ENCODE measurements at regions not wholly inside any gene's neighbourhood (a gene's known extent, or its start where the extent isn't known, plus 50 kb on each side); places are given as distances from the start of the nearest gene placed in this dataset.

DNA sequence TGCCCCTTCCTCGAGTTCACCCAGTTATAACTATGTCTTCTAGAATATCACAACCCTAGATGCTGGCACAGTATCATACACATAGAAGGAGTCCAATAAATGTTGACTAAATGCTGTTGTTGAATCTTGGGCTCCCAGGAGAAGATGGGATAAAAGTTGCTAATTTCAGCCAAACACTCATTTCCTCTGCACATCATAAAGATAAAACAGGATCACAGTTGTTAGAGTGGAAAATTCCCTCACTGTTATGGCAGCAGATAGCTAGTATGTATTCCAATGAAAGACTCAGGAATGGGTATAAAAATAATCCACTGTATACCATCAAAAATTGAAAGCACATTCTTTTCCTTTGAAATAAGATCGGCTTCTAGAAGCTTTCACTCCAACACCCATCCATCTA is 294.9 kb upstream of the TSHZ2 start:
- DNase-seq (ENCODE audit: low read depth, low spot score), result no peak
- CTCF ChIA-PET, result no interaction called here
- no peaks in the 10 kb centered on the region for H3K27me3 ChIP-seq (ENCODE audit: control insufficient read depth, insufficient read depth, low read length)
- TF ChIP-seq, protein P1, sequence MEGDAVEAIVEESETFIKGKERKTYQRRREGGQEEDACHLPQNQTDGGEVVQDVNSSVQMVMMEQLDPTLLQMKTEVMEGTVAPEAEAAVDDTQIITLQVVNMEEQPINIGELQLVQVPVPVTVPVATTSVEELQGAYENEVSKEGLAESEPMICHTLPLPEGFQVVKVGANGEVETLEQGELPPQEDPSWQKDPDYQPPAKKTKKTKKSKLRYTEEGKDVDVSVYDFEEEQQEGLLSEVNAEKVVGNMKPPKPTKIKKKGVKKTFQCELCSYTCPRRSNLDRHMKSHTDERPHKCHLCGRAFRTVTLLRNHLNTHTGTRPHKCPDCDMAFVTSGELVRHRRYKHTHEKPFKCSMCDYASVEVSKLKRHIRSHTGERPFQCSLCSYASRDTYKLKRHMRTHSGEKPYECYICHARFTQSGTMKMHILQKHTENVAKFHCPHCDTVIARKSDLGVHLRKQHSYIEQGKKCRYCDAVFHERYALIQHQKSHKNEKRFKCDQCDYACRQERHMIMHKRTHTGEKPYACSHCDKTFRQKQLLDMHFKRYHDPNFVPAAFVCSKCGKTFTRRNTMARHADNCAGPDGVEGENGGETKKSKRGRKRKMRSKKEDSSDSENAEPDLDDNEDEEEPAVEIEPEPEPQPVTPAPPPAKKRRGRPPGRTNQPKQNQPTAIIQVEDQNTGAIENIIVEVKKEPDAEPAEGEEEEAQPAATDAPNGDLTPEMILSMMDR (IDR thresholded peaks at IDR 0.05; ENCODE audit: low read depth, low read length), result no peak
- POLR2A ChIA-PET, result no interaction called here
- no peak overlapping the region for H3K4me3 ChIP-seq (ENCODE audit: low read depth, low read length)
- no peaks in the 10 kb centered on the region for H3K9me3 ChIP-seq (ENCODE audit: control insufficient read depth, insufficient read depth, low read length)
- H3K27ac ChIP-seq (ENCODE audit: low read depth, low read length), result no peak overlapping the region

DNA sequence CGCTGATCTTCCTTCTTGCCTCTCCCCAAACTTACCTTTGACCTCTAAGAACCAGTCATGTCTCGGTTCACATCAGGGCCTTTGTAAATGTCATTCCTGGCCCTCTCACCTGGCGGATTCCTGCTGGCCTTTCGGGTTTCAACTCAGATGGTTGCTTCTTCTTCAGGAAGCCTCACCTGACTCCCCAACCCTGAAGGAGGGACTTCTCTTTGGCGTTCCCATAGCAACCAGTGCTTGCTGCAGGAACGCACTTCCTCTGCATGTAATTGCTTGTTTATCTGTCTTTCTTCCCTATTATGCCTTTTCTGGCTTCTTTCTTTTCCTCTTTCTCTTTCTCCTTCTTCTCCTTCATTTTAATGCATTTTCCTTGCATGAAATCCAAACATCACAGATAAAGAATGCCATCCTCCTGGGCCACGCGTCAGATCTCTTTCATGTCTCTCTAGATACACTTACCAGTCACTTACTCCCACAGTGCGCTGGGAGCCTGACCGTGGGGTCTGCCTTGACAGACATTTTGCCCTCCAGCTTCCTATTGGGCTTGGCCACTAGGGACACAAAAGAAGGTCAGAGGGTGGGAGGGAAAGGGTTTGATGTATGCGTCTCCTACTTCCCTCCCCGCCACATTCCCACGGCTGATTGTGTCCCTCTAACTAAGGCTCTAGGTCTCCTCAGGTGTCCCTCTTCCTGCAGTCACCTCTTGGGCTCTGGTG is 295.7 kb upstream of the TSHZ2 start:
- TF ChIP-seq, protein P1 (IDR thresholded peaks at IDR 0.05; ENCODE audit: low read depth, low read length), result no peak
- Histone ChIP-seq H3K27me3 (ENCODE audit: control insufficient read depth, insufficient read depth, low read length) (no peaks in the 10 kb centered on the region), H3K27ac (ENCODE audit: low read depth, low read length) (no peak overlapping the region), H3K4me3 (ENCODE audit: low read depth, low read length) (no peak overlapping the region), H3K9me3 (ENCODE audit: control insufficient read depth, insufficient read depth, low read length) (no peaks in the 10 kb centered on the region)
- DNase-seq (ENCODE audit: low read depth, low spot score), result no peak
- POLR2A ChIA-PET, result no interaction called here
- CTCF ChIA-PET, result interaction anchor here (1.0 kb wide), 1 partner anchor 364 kb away, joined by 3 read pairs; no protein-coding TSS in a partner anchor

DNA sequence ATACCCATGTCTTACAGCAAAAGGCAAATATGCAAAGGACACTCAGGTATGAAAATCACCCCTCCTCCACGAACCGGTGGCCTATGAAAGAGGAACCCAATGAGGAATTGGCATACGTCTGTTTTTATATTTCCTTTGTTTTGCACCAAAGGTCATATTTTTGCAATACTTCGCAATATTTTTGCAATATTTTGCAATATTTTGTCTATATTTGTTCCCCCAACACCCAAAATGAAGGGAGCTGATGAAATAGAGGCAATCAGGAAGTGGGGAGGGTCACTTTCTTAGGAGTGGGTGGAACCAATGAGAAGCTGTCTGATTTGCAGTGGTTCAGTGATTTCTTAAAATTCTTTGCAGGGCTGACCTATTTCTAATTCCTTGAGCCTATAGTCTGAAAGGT is 296.8 kb upstream of the TSHZ2 start:
- H3K27ac ChIP-seq (ENCODE audit: low read depth, low read length), result no peak overlapping the region
- CTCF ChIA-PET, result interaction anchor here (1.0 kb wide), 1 partner anchor 363 kb away, joined by 3 read pairs; no protein-coding TSS in a partner anchor
- POLR2A ChIA-PET, result no interaction called here
- no peaks in the 10 kb centered on the region for H3K9me3 ChIP-seq (ENCODE audit: control insufficient read depth, insufficient read depth, low read length)
- H3K27me3 ChIP-seq (ENCODE audit: control insufficient read depth, insufficient read depth, low read length), result no peaks in the 10 kb centered on the region
- H3K4me3 ChIP-seq (ENCODE audit: low read depth, low read length), result no peak overlapping the region
- TF ChIP-seq, protein P1 (IDR thresholded peaks at IDR 0.05; ENCODE audit: low read depth, low read length), result no peak
- no peak for DNase-seq (ENCODE audit: low read depth, low spot score)

DNA sequence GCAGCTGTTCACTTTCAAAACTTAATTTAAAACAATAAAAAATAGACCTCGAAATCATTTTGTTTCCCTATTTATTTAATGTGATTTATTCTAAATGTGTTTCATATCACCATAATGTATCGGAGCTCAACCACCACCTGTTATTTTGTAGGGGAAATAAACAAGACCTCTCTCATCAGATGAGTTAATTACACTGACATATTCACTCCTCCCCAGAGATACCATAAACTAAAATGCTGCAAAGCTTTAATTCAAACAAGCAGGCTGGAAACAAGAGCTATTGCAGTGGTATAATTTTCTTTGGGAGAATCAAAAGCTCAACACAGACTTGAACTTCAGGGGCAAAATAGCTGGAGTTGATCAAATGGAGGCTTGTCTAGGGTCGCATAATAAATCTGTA is 303.5 kb upstream of the TSHZ2 start:
- no peaks in the 10 kb centered on the region for H3K27me3 ChIP-seq (ENCODE audit: control insufficient read depth, insufficient read depth, low read length)
- H3K4me3 ChIP-seq (ENCODE audit: low read depth, low read length), result no peak overlapping the region
- TF ChIP-seq, protein P1 (IDR thresholded peaks at IDR 0.05; ENCODE audit: low read depth, low read length), result no peak
- H3K9me3 ChIP-seq (ENCODE audit: control insufficient read depth, insufficient read depth, low read length), result no peaks in the 10 kb centered on the region
- POLR2A ChIA-PET, result no interaction called here
- CTCF ChIA-PET, result no interaction called here
- DNase-seq (ENCODE audit: low read depth, low spot score), result no peak
- no peak overlapping the region for H3K27ac ChIP-seq (ENCODE audit: low read depth, low read length)

DNA sequence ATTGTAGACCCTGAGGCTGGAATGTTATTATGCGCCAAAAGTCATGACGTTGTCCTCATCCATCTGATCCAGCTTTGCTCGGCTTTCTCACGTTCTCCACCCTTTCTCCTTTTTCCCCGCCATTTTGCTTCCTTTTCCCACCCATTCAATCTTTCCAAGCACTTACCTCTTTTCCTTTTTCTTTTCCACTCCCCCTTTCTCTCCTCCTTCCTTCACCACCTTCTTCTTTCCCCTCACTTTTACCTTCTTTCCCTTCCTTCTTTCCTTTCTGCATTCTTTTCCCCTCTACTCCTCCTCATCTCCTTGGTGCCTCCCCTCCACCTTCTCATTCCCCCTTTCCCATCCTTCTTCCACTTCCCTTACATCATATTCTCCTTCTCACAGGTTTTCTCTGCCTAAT is 304.8 kb upstream of the TSHZ2 start:
- H3K27ac ChIP-seq (ENCODE audit: low read depth, low read length), result no peak overlapping the region
- H3K9me3 ChIP-seq (ENCODE audit: control insufficient read depth, insufficient read depth, low read length), result no peaks in the 10 kb centered on the region
- TF ChIP-seq, protein P1 (IDR thresholded peaks at IDR 0.05; ENCODE audit: low read depth, low read length), result no peak
- ChIA-PET CTCF (no interaction called here), POLR2A (no interaction called here)
- H3K4me3 ChIP-seq (ENCODE audit: low read depth, low read length), result no peak overlapping the region
- no peak for DNase-seq (ENCODE audit: low read depth, low spot score)
- no peaks in the 10 kb centered on the region for H3K27me3 ChIP-seq (ENCODE audit: control insufficient read depth, insufficient read depth, low read length)

Data from AG04450 (cell line).